Ishikawa (cell line): ENCODE measurements at regions not wholly inside any gene's neighbourhood (a gene's known extent, or its start where the extent isn't known, plus 50 kb on each side); places are given as distances from the start of the nearest gene placed in this dataset.

Source experiments
- CEBPB ChIP-seq: IDR thresholded peaks from 2 replicates; pipeline ENCODE4 v1.6.1; 2012
- CREB1 ChIP-seq: IDR thresholded peaks from 2 replicates; pipeline ENCODE4 v1.6.1; 2012; ENCODE audit warnings: low read depth
- EGR1 ChIP-seq: IDR thresholded peaks from 2 replicates; pipeline ENCODE4 v1.6.1; 2012
- EP300 ChIP-seq: IDR thresholded peaks from 2 replicates; pipeline ENCODE4 v1.6.1; 2012; ENCODE audit warnings: borderline replicate concordance
- FOXM1 ChIP-seq: IDR thresholded peaks from 2 replicates; pipeline ENCODE4 v1.6.1; 2012; ENCODE audit warnings: low read depth, borderline replicate concordance
- MAX ChIP-seq: IDR thresholded peaks from 2 replicates; pipeline ENCODE4 v1.6.1; 2012
- RAD21 ChIP-seq: IDR thresholded peaks from 2 replicates; pipeline ENCODE4 v1.6.1; 2012; ENCODE audit warnings: low read depth
- REST ChIP-seq: IDR thresholded peaks from 2 replicates; pipeline ENCODE4 v1.6.1; 2012; ENCODE audit warnings: low read depth, mild to moderate bottlenecking
- TAF1 ChIP-seq: IDR thresholded peaks from 2 replicates; pipeline ENCODE4 v1.6.1; 2012; ENCODE audit warnings: low read depth, mild to moderate bottlenecking
- TCF12 ChIP-seq: IDR thresholded peaks from 2 replicates; pipeline ENCODE4 v1.6.1; 2012; ENCODE audit warnings: low read depth
- TEAD4 ChIP-seq: IDR thresholded peaks from 2 replicates; pipeline ENCODE4 v1.6.1; 2012
- YY1 ChIP-seq: IDR thresholded peaks from 2 replicates; pipeline ENCODE4 v1.6.1; 2012; ENCODE audit warnings: low read depth
- ZBTB7A ChIP-seq: IDR thresholded peaks from 2 replicates; pipeline ENCODE4 v1.6.1; 2012; ENCODE audit warnings: low read depth

GRCh38 chr2:129379411-129379810 is 600.1 kb upstream of the RAB6C start:
- no peak for TF ChIP-seq CEBPB
- no peak for TF ChIP-seq RAD21
- TF ChIP-seq MAX: no peak
- no peak for TF ChIP-seq EGR1
- TF ChIP-seq YY1: no peak
- no peak for TF ChIP-seq EP300
- no peak for TF ChIP-seq CREB1
- no peak for TF ChIP-seq ZBTB7A
- TF ChIP-seq REST: no peak
- no peak for TF ChIP-seq TAF1
- TF ChIP-seq TCF12: no peak
- TF ChIP-seq FOXM1: no peak
- no peak for TF ChIP-seq TEAD4
